IMR-90 (cell line): ENCODE measurements at regions not wholly inside any gene's neighbourhood (a gene's known extent, or its start where the extent isn't known, plus 50 kb on each side); places are given as distances from the start of the nearest gene placed in this dataset.

ENCODE experiments used
- ATAC-seq: fragments of 200-7000 bp; cut with Tn5 transposase; 2 replicates; pipeline ENCODE4 v1.9.1; 2020; ENCODE audit warnings: low read depth, mild to moderate bottlenecking, moderate library complexity
- BruUV-seq: library from RNA; stranded (reverse); fragments of 400-500 nt; replicated peaks from 2 replicates; lab custom pipeline; 2021; lab: Mats Ljungman, UMichigan
- CTCF ChIA-PET: fragments of 300-600 bp; formaldehyde crosslinking; extraction: SDS; loops from one replicate; lab custom pipeline; 2021; ENCODE audit warnings: antibody characterized with exemption; lab: Yijun Ruan, JAX
- POLR2A ChIA-PET: fragments of 300-600 bp; sonication (Branson Sonifier 250); formaldehyde crosslinking; loops from one replicate; lab custom pipeline; 2022; ENCODE audit warnings: antibody characterized with exemption; ENCODE audit not compliant: unreplicated experiment; lab: Charles Lee
- DNase-seq: peaks from one replicate; pipeline ENCODE4 v3.0.0; 2013
- H2AFZ ChIP-seq: replicated peaks from 2 replicates; pipeline ENCODE3; 2013; ENCODE audit warnings: low read length, mild to moderate bottlenecking; ENCODE audit not compliant: poor library complexity
- H2AK5ac ChIP-seq: 2 replicates; pipeline ENCODE4 v1.6.1; 2013; ENCODE audit warnings: low read depth, low read length, inconsistent platforms
- H2AK9ac ChIP-seq: replicated peaks from 2 replicates; pipeline ENCODE3; 2013; ENCODE audit warnings: mild to moderate bottlenecking, low read depth, low read length, moderate library complexity; ENCODE audit not compliant: poor library complexity
- H2BK120ac ChIP-seq: 2 replicates; pipeline ENCODE4 v1.6.1; 2013; ENCODE audit warnings: low read depth, low read length, inconsistent platforms
- H2BK15ac ChIP-seq: 3 replicates; pipeline ENCODE4 v1.6.1; 2013; ENCODE audit warnings: low read depth, low read length, inconsistent platforms
- H2BK20ac ChIP-seq: 2 replicates; pipeline ENCODE4 v1.6.1; 2013; ENCODE audit warnings: low read depth, mild to moderate bottlenecking, inconsistent platforms, low read length, moderate library complexity
- H2BK5ac ChIP-seq: 2 replicates; pipeline ENCODE4 v1.6.1; 2013; ENCODE audit warnings: mild to moderate bottlenecking, low read depth, low read length, inconsistent platforms; ENCODE audit not compliant: poor library complexity, severe bottlenecking
- H3K14ac ChIP-seq: replicated peaks from 2 replicates; pipeline ENCODE4 v1.6.1; 2013; ENCODE audit warnings: low read depth, low read length, inconsistent platforms
- H3K18ac ChIP-seq: 2 replicates; pipeline ENCODE4 v1.6.1; 2013; ENCODE audit warnings: low read depth, low read length, control low read depth
- H3K23ac ChIP-seq: 2 replicates; pipeline ENCODE4 v1.6.1; 2013; ENCODE audit warnings: low read depth, low read length, inconsistent platforms
- H3K27ac ChIP-seq: 2 replicates; pipeline ENCODE4 v1.5.1; 2013; ENCODE audit warnings: mild to moderate bottlenecking, control low read depth, low read length; ENCODE audit not compliant: insufficient read depth
- H3K27me3 ChIP-seq: 2 replicates; pipeline ENCODE4 v1.6.1; 2013; ENCODE audit warnings: low read length; ENCODE audit not compliant: control insufficient read depth, insufficient read depth
- H3K36me3 ChIP-seq: 2 replicates; pipeline ENCODE4 v1.6.1; 2013; ENCODE audit warnings: low read length, mixed read lengths; ENCODE audit not compliant: control insufficient read depth, insufficient read depth
- H3K4ac ChIP-seq: 2 replicates; pipeline ENCODE4 v1.6.1; 2013; ENCODE audit warnings: low read depth, low read length, inconsistent platforms
- H3K4me1 ChIP-seq: 2 replicates; pipeline ENCODE4 v1.6.1; 2013; ENCODE audit warnings: low read length, mixed read lengths; ENCODE audit not compliant: control insufficient read depth, insufficient read depth
- H3K4me2 ChIP-seq: 2 replicates; pipeline ENCODE4 v1.6.1; 2013; ENCODE audit warnings: low read depth, mild to moderate bottlenecking, control low read depth, low read length, moderate library complexity
- H3K4me3 ChIP-seq: 2 replicates; pipeline ENCODE4 v1.5.1; 2013; ENCODE audit warnings: low read depth, mild to moderate bottlenecking, control low read depth, low read length, moderate library complexity; ENCODE audit not compliant: insufficient read depth
- H3K56ac ChIP-seq: 2 replicates; pipeline ENCODE4 v1.6.1; 2013; ENCODE audit warnings: low read length, inconsistent platforms; ENCODE audit not compliant: insufficient read depth; ENCODE audit errors: extremely low read depth
- H3K79me1 ChIP-seq, 2 experiments: 2 replicates each; pipeline ENCODE4 v1.6.1; 2013; ENCODE audit warnings: low read length in 2 of 2, inconsistent platforms in 1 of 2, low read depth in 1 of 2
- H3K9ac ChIP-seq: 2 replicates; pipeline ENCODE4 v1.6.1; 2013; ENCODE audit warnings: low read depth, low read length, control low read depth
- H3K9me1 ChIP-seq: 2 replicates; pipeline ENCODE4 v1.6.1; 2013; ENCODE audit warnings: low read length, inconsistent platforms; ENCODE audit not compliant: insufficient read depth
- H3K9me3 ChIP-seq: 2 replicates; pipeline ENCODE4 v1.6.1; 2013; ENCODE audit warnings: low read length; ENCODE audit not compliant: control insufficient read depth, insufficient read depth
- H4K20me1 ChIP-seq: 2 replicates; pipeline ENCODE4 v1.6.1; 2013; ENCODE audit warnings: low read length, inconsistent platforms; ENCODE audit not compliant: insufficient read depth
- H4K5ac ChIP-seq: 2 replicates; pipeline ENCODE4 v1.6.1; 2013; ENCODE audit warnings: mild to moderate bottlenecking, low read depth, low read length, control low read depth
- H4K8ac ChIP-seq, 2 experiments: 2 replicates each; pipeline ENCODE4 v1.6.1; 2013; ENCODE audit warnings: low read depth in 2 of 2, low read length in 2 of 2, control low read depth in 1 of 2, inconsistent platforms in 1 of 2
- H4K91ac ChIP-seq: 2 replicates; pipeline ENCODE4 v1.6.1; 2013; ENCODE audit warnings: low read depth, low read length, inconsistent platforms; ENCODE audit not compliant: insufficient read depth
- CHD1 ChIP-seq: IDR thresholded peaks from 2 replicates; pipeline ENCODE4 v1.6.1; 2012; ENCODE audit warnings: low read depth, low read length, improper control_type of control experiment
- CTCF ChIP-seq: conservative IDR thresholded peaks from 2 replicates; pipeline ENCODE4 v1.5.1; 2012; ENCODE audit warnings: mild to moderate bottlenecking, low read depth, low read length, improper control_type of control experiment
- ELK1 ChIP-seq: fragments of 150-350 bp; IDR thresholded peaks from 2 replicates; pipeline ENCODE4 v1.6.1; 2016; ENCODE audit warnings: low read depth, mild to moderate bottlenecking, low read length, moderate library complexity, borderline replicate concordance
- FOS ChIP-seq: fragments of 150-350 bp; IDR thresholded peaks from 2 replicates; pipeline ENCODE4 v1.6.1; 2016; ENCODE audit warnings: low read depth, low read length
- MAFK ChIP-seq: IDR thresholded peaks from 2 replicates; pipeline ENCODE4 v1.6.1; 2012; ENCODE audit warnings: low read depth, low read length, improper control_type of control experiment
- MXI1 ChIP-seq: IDR thresholded peaks from 2 replicates; pipeline ENCODE4 v1.6.1; 2012; ENCODE audit warnings: low read depth, mild to moderate bottlenecking, low read length, moderate library complexity, borderline replicate concordance
- NFE2L2 ChIP-seq: fragments of 150-350 bp; IDR thresholded peaks from 2 replicates; pipeline ENCODE4 v1.6.1; 2016; ENCODE audit warnings: low read depth, mild to moderate bottlenecking, low read length
- RAD21 ChIP-seq: IDR thresholded peaks from 2 replicates; pipeline ENCODE4 v1.6.1; 2012; ENCODE audit warnings: low read length, improper control_type of control experiment
- RCOR1 ChIP-seq: IDR thresholded peaks from 2 replicates; pipeline ENCODE4 v1.6.1; 2012; ENCODE audit warnings: mild to moderate bottlenecking, low read length, improper control_type of control experiment; ENCODE audit not compliant: insufficient replicate concordance
- RFX5 ChIP-seq: IDR thresholded peaks from 2 replicates; pipeline ENCODE4 v1.8.0; 2012; ENCODE audit warnings: low read depth, mild to moderate bottlenecking, low read length, moderate library complexity
- SMC3 ChIP-seq: fragments of 150-350 bp; IDR thresholded peaks from 2 replicates; pipeline ENCODE4 v1.6.1; 2016; ENCODE audit warnings: low read depth, mild to moderate bottlenecking, antibody characterized with exemption, low read length, moderate library complexity
- WGBS, 2 experiments: methylation state at CpG; one replicate each; pipeline versions ENCODE4 v1.1.5 to v1.1.7; 2013; ENCODE audit warnings: missing lambda C conversion rate in 2 of 2; ENCODE audit not compliant: insufficient read length in 1 of 2; ENCODE audit errors: extremely low coverage in 2 of 2; 5-methylcytosine and 5-hydroxymethylcytosine counted together
- dilution Hi-C: fragments of 300-500 bp; cut with HindIII; formaldehyde crosslinking; loops from one replicate; pipeline ENCODE4 v1.14.3; 2018; ENCODE audit warnings: low sequenced_read_pairs; ENCODE audit not compliant: unreplicated experiment
- in situ Hi-C: fragments of 300-500 bp; cut with MboI; formaldehyde crosslinking; loops from 3 replicates; pipeline ENCODE4 v1.14.3; 2019; ENCODE audit warnings: low sequenced_read_pairs, inconsistent platforms, mixed read lengths
- intact Hi-C: fragments of 100-400 bp; cut with micrococcal nuclease; formaldehyde crosslinking; loops from 2 replicates; pipeline ENCODE4 v1.10.0; 2022

- no peaks in the 10 kb centered on the region for H3K9me3 ChIP-seq
- H3K36me3 ChIP-seq = no peaks in the 10 kb centered on the region
- no peak overlapping the region for H4K8ac ChIP-seq
- WGBS, 2 experiments = 92% methylated on average over 6 of the region's 8 CpGs; no CpG with 5 or more reads in 1 of the 2 experiments
- POLR2A ChIA-PET = no interaction called here
- no peak overlapping the region for H2BK15ac ChIP-seq
- no peak overlapping the region for H2AFZ ChIP-seq
- H4K20me1 ChIP-seq = no peaks in the 10 kb centered on the region
- H3K9ac ChIP-seq = no peak overlapping the region
- H2BK120ac ChIP-seq = no peak overlapping the region
- ATAC-seq (no peak), DNase-seq (no peak)
- H3K4me3 ChIP-seq = no peak overlapping the region
- no peak overlapping the region for H2AK9ac ChIP-seq
- no peak overlapping the region for H3K23ac ChIP-seq
- H4K5ac ChIP-seq = no peak overlapping the region
- H3K9me1 ChIP-seq = no peaks in the 10 kb centered on the region
- no peak overlapping the region for H3K18ac ChIP-seq
- H2BK20ac ChIP-seq = no peak overlapping the region
- TF ChIP-seq NFE2L2 = no peak
- no peak for TF ChIP-seq CHD1
- TF ChIP-seq RCOR1 = no peak
- TF ChIP-seq MXI1 = no peak
- TF ChIP-seq MAFK = no peak
- no peak for TF ChIP-seq CTCF
- TF ChIP-seq RAD21 = no peak
- no peak for TF ChIP-seq RFX5
- no peak for TF ChIP-seq ELK1
- TF ChIP-seq SMC3 = no peak
- no peak for TF ChIP-seq FOS
- H4K91ac ChIP-seq = no peak overlapping the region
- no TSS peak for BruUV-seq
- no peaks in the 10 kb centered on the region; the same call in 1 of the 2 replicates for H3K27me3 ChIP-seq
- CTCF ChIA-PET = no interaction called here
- H3K79me1 ChIP-seq = no peaks in the 10 kb centered on the region
- H3K4me2 ChIP-seq = no peak overlapping the region
- in situ Hi-C loops = no loop called here
- H3K14ac ChIP-seq = no peak overlapping the region
- H3K4me1 ChIP-seq = 0 out of 2 replicates have a peak, but pooled peaks cover 2% of the 10 kb centered on the region
- H2AK5ac ChIP-seq = no peak overlapping the region
- dilution Hi-C loops = no loop called here
- no peak overlapping the region for H3K27ac ChIP-seq
- H3K4ac ChIP-seq = no peak overlapping the region
- intact Hi-C loops = no loop called here
- H2BK5ac ChIP-seq = no peak overlapping the region
- no peak overlapping the region for H3K56ac ChIP-seq
These were observed 112.4 kb downstream of the ANXA2R start for GRCh38 chr5:42927730-42928129.
